ENCODE measurements at regions not wholly inside any gene's neighbourhood (a gene's known extent, or its start where the extent isn't known, plus 50 kb on each side); places are given as distances from the start of the nearest gene placed in this dataset.
"Not testable (repeated sequence)": the region's sequence is repeated elsewhere in the genome, so short reads cannot be mapped to it uniquely, and the experiment has no call there.

DNA sequence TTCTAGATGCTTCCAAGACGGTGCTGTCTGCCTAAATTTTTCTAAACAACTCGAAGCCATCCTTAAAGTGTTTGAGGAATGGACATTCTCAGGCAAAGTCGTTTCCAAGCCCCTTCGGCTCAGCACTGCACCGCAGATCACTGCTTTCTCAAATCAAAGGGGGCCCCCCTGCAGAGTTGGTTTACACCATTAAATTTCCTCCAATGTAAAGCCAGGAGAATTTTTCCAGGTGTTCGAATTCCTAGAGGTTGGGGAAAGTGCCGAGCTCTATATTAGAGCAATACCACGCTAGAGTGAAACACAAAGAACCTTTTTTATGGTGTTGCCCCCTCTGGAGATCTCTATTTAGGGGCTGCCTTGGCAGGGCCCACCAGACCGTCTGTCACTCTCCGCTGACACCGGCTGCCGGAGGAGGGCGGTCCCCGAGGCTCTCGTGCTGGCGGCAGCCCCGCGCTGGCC is 277.9 kb upstream of the NR2F2 start:
- DNase-seq: no peak

- DNase-seq: no peak
Observed at GRCh38 chr15:96053031-96053780, 277.3 kb upstream of the NR2F2 start.

GRCh38 chr15:96053781-96054428 is 276.6 kb upstream of the NR2F2 start:
- DNase-seq: no peak

- DNase-seq: no peak
Observed at GRCh38 chr15:96054621-96055020, 275.9 kb upstream of the NR2F2 start.

GRCh38 chr15:96058103-96058851 is 272.2 kb upstream of the NR2F2 start:
- no peak for DNase-seq

DNA sequence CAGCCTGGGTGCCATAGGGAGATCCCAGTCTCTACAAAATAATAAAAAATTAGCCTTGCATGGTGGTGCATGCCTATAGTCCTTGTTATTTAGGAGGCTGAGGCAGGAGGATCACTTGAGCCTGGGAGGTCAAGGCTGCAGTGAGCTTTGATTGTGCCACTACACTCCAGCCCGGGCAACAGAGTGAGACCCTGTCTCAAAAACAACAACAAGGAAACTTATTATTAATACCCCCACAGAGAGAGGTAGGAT is 271.7 kb upstream of the NR2F2 start:
- not testable (repeated sequence) for DNase-seq

- not testable (repeated sequence) for DNase-seq
Observed at GRCh38 chr15:96060591-96060990, 269.9 kb upstream of the NR2F2 start.

DNA sequence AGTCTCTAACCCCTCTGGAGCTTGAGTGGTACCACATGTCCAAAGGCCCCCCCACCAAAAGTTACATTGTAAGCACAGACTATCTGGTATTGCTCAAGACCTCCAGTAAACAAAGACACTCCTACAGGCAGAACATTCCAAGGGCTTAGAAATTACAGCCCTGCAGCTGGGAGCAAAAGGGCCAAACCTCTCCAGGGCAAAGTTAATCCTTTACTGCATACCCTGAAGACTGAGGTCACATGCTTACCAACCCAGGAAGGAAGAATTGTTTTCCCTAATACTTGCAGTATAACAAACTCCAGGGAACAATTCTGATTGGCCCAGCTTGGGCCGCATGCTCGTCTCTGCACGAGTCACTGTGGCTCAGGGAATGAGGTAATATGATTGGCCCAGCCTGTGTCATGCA is 266.1 kb upstream of the NR2F2 start:
- DNase-seq: no peak

DNA sequence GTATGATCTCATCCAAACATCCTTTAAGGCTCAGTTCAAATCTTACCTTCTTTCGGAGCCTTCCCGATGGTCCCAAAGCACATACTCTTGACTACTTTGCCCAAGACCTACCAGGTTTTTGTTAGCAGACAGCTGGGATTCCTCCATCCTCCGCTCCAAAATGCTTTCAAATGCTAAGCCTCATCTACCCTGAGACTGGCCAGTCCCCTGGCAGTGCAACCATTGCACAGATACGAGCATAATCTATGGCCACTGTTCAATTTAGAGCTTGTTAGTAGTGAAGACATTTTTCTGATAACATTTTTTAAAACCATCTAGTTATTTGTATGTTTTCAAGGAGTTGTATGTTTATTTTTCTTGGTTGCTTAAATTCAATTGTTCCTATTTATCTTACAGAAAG is 264.4 kb upstream of the NR2F2 start:
- no peak for DNase-seq

DNA sequence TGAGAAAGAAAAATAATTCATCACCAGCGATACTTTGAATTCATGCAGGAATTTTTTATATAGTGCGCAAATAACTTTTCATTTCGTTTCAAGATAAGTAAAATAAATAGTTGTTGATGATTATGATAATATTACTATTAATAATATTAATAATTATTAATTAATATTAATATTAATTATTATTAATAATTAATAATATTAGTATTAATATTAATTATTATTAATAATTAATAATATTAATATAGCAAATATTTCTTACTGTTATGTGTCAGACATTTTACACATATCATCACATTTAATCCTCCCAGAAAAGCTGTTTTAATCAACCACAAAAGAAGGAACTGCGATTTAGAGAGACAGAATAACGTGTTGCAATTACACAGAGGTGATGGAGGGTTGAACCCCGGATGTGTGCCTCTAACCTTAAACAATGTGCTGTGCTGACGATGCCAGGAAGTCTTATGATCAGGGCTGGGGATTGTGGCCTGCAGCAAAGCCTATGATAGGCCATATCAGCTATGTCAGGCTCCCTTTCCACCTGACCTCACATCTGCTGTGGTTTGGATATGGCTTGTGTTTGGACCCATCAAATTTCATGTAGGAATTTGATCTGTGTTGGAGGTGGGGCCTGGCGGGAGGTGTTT is 263.5 kb upstream of the NR2F2 start:
- DNase-seq: no peak

- no peak for DNase-seq
Observed at GRCh38 chr15:96067677-96068076, 262.8 kb upstream of the NR2F2 start.

GRCh38 chr15:96068897-96069296 is 261.6 kb upstream of the NR2F2 start:
- DNase-seq: no peak

DNA sequence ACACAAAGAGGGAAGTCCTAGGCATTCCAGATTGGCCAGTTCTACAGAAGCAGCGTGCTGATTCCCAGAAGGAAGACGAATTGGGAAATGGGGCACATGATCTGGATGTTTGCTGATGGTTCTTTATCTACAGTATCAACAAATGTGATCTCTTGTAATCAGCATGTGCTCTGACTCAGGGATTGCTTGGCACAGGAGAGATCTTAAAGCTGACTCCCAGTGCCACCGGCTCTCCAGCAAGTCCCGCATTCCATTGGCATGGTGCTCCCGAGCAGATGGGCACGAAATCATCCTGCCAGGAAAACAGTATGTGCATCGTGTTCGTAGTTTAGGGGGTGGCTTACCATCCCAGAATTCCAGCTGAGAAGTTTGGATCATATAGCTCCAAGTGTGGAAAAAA is 259.9 kb upstream of the NR2F2 start:
- DNase-seq: no peak

GRCh38 chr15:96072821-96073220 is 257.7 kb upstream of the NR2F2 start:
- no peak for DNase-seq

- no peak for DNase-seq
Observed at GRCh38 chr15:96073908-96074307, 256.6 kb upstream of the NR2F2 start.

DNA sequence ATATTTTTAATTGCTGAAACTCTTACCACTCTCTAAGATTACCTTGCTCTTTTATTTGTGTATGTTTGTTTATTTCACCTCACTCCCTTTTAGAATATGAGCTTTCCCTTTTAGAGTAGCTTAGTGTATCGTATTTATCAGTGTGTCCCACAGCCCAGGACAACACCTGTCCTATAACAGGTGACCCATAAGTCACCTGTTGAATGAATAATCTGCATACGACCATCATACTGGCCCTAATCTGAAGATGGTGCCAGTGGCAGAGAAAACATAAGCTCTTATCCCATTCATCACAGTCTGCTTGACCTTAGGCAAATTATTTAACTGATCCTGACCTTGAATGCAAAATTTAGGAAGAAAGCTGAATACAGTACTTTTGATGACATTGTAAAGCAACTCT is 254.6 kb upstream of the NR2F2 start:
- DNase-seq: no peak

DNA sequence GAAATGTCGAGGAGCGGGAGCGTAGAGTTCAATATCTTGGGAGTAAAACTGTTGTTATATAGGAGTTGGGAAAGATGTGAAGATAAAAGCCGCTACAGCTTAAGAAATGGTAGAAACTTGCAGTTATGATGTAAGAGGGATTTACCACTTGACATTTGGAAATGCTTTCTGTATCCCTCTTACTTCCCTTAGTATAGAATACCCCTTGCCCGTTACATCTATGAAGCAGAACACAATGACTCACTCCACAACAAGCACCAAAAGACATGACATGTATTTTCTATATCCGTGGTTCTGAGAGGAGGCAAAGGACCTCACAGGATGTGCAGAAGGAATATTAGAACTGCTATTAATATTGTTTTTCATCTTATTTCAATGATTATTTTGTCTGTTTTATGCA is 254.2 kb upstream of the NR2F2 start:
- no peak for DNase-seq

DNA sequence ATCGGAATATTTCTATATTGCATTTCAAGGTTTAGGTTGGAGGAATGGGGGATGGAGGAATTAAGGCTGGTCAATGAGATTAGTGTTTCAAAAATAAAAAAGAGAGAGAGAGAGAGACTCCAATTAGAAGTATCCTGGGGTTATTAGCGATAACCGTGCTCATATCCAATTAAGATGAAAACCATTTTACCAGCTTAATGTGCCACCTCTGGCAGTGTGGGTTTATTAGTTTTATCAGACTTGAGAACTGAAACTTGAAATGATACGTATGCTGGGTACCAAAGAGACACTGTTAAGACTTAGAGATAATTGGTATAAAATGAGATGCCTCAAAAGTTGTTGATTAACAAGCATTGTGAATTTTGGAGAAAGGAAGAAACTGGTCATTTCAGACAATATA is 251.5 kb upstream of the NR2F2 start:
- DNase-seq: no peak

DNA sequence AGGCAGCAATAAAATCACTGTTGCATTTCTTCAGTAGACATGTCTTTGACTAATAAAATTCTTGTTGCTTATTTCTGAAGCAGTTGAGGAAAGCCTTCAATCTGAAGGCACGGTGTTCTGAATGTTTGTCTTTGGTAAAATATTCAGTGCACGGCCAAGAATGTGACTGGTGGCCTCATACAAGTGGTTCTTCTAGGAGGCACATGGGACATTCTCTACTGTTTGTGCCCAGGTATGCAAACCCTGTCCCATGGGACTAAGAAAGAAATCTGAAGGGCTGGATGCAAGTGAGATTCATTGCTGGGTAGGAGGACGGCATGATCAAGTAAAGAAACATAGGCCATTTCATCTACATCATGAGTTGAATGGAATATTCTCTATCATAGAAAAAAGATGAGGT is 250.6 kb upstream of the NR2F2 start:
- DNase-seq: no peak

GRCh38 chr15:96086164-96086563 is 244.3 kb upstream of the NR2F2 start:
- no peak for DNase-seq

GRCh38 chr15:96087180-96087884 is 243.2 kb upstream of the NR2F2 start:
- no peak for DNase-seq

DNA sequence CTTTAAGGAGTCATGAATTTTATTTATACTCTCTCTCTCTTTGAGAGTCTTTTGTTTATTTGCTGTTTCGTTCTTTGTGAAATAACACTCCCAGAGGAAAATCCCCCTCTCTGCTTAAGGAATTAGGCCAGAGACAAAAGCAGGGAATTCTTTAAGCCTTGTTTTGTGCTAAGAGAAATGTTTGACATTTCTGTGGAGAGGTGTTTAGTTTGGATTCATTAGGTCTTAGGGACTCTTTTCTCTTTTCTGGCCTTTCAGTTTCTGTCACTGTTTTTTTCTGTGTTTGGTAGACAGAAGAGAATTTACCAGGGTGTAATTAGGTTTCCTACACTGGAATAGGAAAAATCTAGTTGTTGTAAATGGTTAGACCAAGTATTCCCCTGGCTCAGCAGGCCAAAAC is 241.8 kb upstream of the NR2F2 start:
- DNase-seq: no peak

GRCh38 chr15:96089405-96090058 is 241.0 kb upstream of the NR2F2 start:
- no peak for DNase-seq
